ENCODE measurements at regions not wholly inside any gene's neighbourhood (a gene's known extent, or its start where the extent isn't known, plus 50 kb on each side); places are given as distances from the start of the nearest gene placed in this dataset.

GRCh38 chr11:112583261-112583893 lies 322.7 kb upstream of the PLET1 start (continued):
- TF ChIP-seq HDAC2 (IDR thresholded peaks at IDR 0.05; ENCODE audit: borderline replicate concordance in 1 of 2, low read depth in 2 of 2, low read length in 2 of 2) = no peak
- no peak for TF ChIP-seq KDM4A (IDR thresholded peaks at IDR 0.05; ENCODE audit: low read depth, low read length, severe bottlenecking)
- no peak for TF ChIP-seq CTBP2 (IDR thresholded peaks at IDR 0.05; ENCODE audit: borderline replicate concordance, insufficient read depth, insufficient read length, low read length)

Measured in H1 (cell line).